Hematopoietic multipotent progenitor cell treated with erythropoietin and hydrocortisone succinate and interleukin-3 and kit ligand, for 4 days (in vitro differentiated cells): ENCODE measurements at regions not wholly inside any gene's neighbourhood (a gene's known extent, or its start where the extent isn't known, plus 50 kb on each side); places are given as distances from the start of the nearest gene placed in this dataset.
"Not testable (repeated sequence)": the region's sequence is repeated elsewhere in the genome, so short reads cannot be mapped to it uniquely, and the experiment has no call there.

ENCODE experiments used
- DNase-seq: peaks from one replicate; pipeline ENCODE4 v3.0.0-alpha.2; 2015

- DNase-seq, result no peak
Measured at GRCh38 chr5:5838493-5838892, 416.0 kb downstream of the ICE1 start.

- DNase-seq, result not testable (repeated sequence)
Measured at GRCh38 chr5:5831622-5832021, 409.1 kb downstream of the ICE1 start.

- DNase-seq, result no peak
Measured at GRCh38 chr5:5828619-5829018, 406.1 kb downstream of the ICE1 start.

GRCh38 chr5:5826911-5827310, 404.4 kb downstream of the ICE1 start:
- no peak for DNase-seq

GRCh38 chr5:5822729-5823257, 400.3 kb downstream of the ICE1 start:
- DNase-seq, result no peak

GRCh38 chr5:5816960-5817359, 394.5 kb downstream of the ICE1 start:
- no peak for DNase-seq

GRCh38 chr5:5813441-5813840, 391.0 kb downstream of the ICE1 start:
- DNase-seq, result no peak

- no peak for DNase-seq
Measured at GRCh38 chr5:5810461-5810860, 388.0 kb downstream of the ICE1 start.

- DNase-seq, result no peak
Measured at GRCh38 chr5:5805916-5806315, 383.4 kb downstream of the ICE1 start.

GRCh38 chr5:5804478-5805233, 382.2 kb downstream of the ICE1 start:
- DNase-seq, result no peak

GRCh38 chr5:5800801-5801761, 378.6 kb downstream of the ICE1 start:
- DNase-seq, result no peak

- DNase-seq, result no peak
Measured at GRCh38 chr5:5799826-5800225, 377.3 kb downstream of the ICE1 start.

GRCh38 chr5:5799229-5799628, 376.8 kb downstream of the ICE1 start:
- DNase-seq, result no peak

GRCh38 chr5:5798462-5798861, 376.0 kb downstream of the ICE1 start:
- no peak for DNase-seq

GRCh38 chr5:5798041-5798440, 375.6 kb downstream of the ICE1 start:
- DNase-seq, result no peak

GRCh38 chr5:5795074-5795771, 372.7 kb downstream of the ICE1 start:
- no peak for DNase-seq

- no peak for DNase-seq
Measured at GRCh38 chr5:5794118-5794560, 371.7 kb downstream of the ICE1 start.

- no peak for DNase-seq
Measured at GRCh38 chr5:5793242-5794117, 371.0 kb downstream of the ICE1 start.

GRCh38 chr5:5792106-5792505, 369.6 kb downstream of the ICE1 start:
- no peak for DNase-seq

GRCh38 chr5:5788793-5789192, 366.3 kb downstream of the ICE1 start:
- no peak for DNase-seq

GRCh38 chr5:5787373-5787772, 364.9 kb downstream of the ICE1 start:
- DNase-seq, result no peak

GRCh38 chr5:5784101-5784500, 361.6 kb downstream of the ICE1 start:
- DNase-seq, result no peak
